A549 (cell line): ENCODE measurements at regions not wholly inside any gene's neighbourhood (a gene's known extent, or its start where the extent isn't known, plus 50 kb on each side); places are given as distances from the start of the nearest gene placed in this dataset.
"Not testable (repeated sequence)": the region's sequence is repeated elsewhere in the genome, so short reads cannot be mapped to it uniquely, and the experiment has no call there.

Source experiments
- CBX8 ChIP-seq: fragments of 200-600 bp; sonication (generic); IDR thresholded peaks from 2 replicates; pipeline ENCODE4 v1.6.1; 2016
- CHD2 ChIP-seq: fragments of 150-350 bp; IDR thresholded peaks from 2 replicates; pipeline ENCODE4 v1.6.1; 2014; ENCODE audit warnings: low read length; ENCODE audit not compliant: partially characterized antibody
- CTCF ChIP-seq: fragments of >200 bp; sonication (Bioruptor Twin); formaldehyde crosslinking; IDR thresholded peaks from 3 replicates; pipeline ENCODE4 v1.5.1; 2016
- HMGXB4 ChIP-seq: fragments of 250-450 bp; sonication (Bioruptor Pico); IDR thresholded peaks from 2 replicates; pipeline ENCODE4 v1.5.0; 2021; ENCODE audit warnings: mild to moderate bottlenecking, moderate library complexity, borderline replicate concordance
- JUN ChIP-seq, 2 experiments: fragments of >200 bp; sonication (Bioruptor Twin); formaldehyde crosslinking; IDR thresholded peaks; 2 replicates in 1 of 2; 3 replicates in 1 of 2; pipeline ENCODE4 v1.6.1; 2016 to 2017
- JUNB ChIP-seq: fragments of >200 bp; sonication (Bioruptor Twin); formaldehyde crosslinking; IDR thresholded peaks from 2 replicates; pipeline ENCODE4 v1.6.1; 2016
- KDM1A ChIP-seq: fragments of 200-600 bp; sonication (generic); IDR thresholded peaks from 2 replicates; pipeline ENCODE4 v1.6.1; 2016; ENCODE audit warnings: low read depth, mild to moderate bottlenecking
- KDM5A ChIP-seq: fragments of 200-600 bp; sonication (generic); IDR thresholded peaks from 2 replicates; pipeline ENCODE4 v1.6.1; 2016; ENCODE audit warnings: antibody characterized with exemption, mild to moderate bottlenecking
- NR3C1 ChIP-seq: fragments of >200 bp; sonication (Bioruptor Twin); formaldehyde crosslinking; IDR thresholded peaks from 3 replicates; pipeline ENCODE4 v1.6.1; 2017
- POLR2A ChIP-seq: IDR thresholded peaks from 2 replicates; pipeline ENCODE4 v1.6.1; 2012; ENCODE audit warnings: mild to moderate bottlenecking, low read length
- POLR2AphosphoS2 ChIP-seq: conservative IDR thresholded peaks from 2 replicates; pipeline ENCODE4 v1.6.1; 2012; ENCODE audit warnings: low read length, improper control_type of control experiment, inconsistent platforms
- RCOR1 ChIP-seq: fragments of 150-350 bp; IDR thresholded peaks from 2 replicates; pipeline ENCODE4 v1.6.1; 2014; ENCODE audit warnings: antibody characterized with exemption, low read length, low read depth

DNA sequence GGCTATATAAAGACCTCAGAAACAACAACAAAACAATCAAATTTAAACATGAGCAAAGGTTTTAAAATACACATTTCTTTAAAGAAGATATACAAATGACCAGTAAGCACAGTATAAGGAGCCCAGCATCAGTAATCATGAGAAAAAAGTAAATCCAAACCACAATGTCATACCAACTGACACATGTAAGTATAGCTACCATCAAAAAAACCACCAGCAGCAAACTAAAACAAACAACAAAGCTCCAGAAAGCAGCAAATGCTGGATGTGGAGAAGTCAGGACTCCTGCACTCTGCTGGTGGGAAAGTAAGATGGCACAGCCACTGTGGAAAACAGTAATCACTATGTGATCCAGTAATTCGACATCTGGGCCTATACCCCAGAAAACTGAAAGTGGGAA lies 368.5 kb downstream of the CDY2B start:
- TF ChIP-seq NR3C1; JUNB; POLR2A; CBX8; HMGXB4; RCOR1; CTCF; KDM5A; POLR2AphosphoS2; KDM1A; JUN (IDR thresholded peaks at IDR 0.05); CHD2: not testable (repeated sequence)
